A549 (cell line): ENCODE measurements at regions not wholly inside any gene's neighbourhood (a gene's known extent, or its start where the extent isn't known, plus 50 kb on each side); places are given as distances from the start of the nearest gene placed in this dataset.

ENCODE experiments used
- CEBPB ChIP-seq, 2 experiments: fragments of >200 bp in 1 of 2; sonication (Bioruptor Twin) in 1 of 2; formaldehyde crosslinking in 1 of 2; IDR thresholded peaks; 2 replicates each; pipeline ENCODE4 v1.6.1; 2012 to 2016
- EP300 ChIP-seq, 2 experiments: fragments of >200 bp; sonication (Bioruptor Twin); formaldehyde crosslinking; IDR thresholded peaks; 2 replicates in 1 of 2; 3 replicates in 1 of 2; pipeline ENCODE4 v1.6.1; 2016 to 2017
- POLR2A ChIP-seq: IDR thresholded peaks from 2 replicates; pipeline ENCODE4 v1.6.1; 2012; ENCODE audit warnings: mild to moderate bottlenecking, low read length
- RAD21 ChIP-seq, 2 experiments: fragments of >200 bp in 1 of 2; sonication (Bioruptor Twin) in 1 of 2; formaldehyde crosslinking in 1 of 2; IDR thresholded peaks in 1 of 2; conservative IDR thresholded peaks in 1 of 2; 2 replicates in 1 of 2; 3 replicates in 1 of 2; pipeline ENCODE4 v1.6.1; 2012 to 2018; ENCODE audit warnings: inconsistent platforms in 1 of 2
- RFX5 ChIP-seq: fragments of 450-650 bp; IDR thresholded peaks from 2 replicates; pipeline ENCODE4 v1.7.1; 2014; ENCODE audit warnings: antibody characterized with exemption, mild to moderate bottlenecking, moderate library complexity
- ZNF302 ChIP-seq: fragments of 250-450 bp; sonication (Bioruptor Pico); IDR thresholded peaks from 2 replicates; pipeline ENCODE4 v1.9.0; 2021; ENCODE audit warnings: inconsistent platforms, mild to moderate bottlenecking, moderate library complexity
- TF ChIP-seq, protein P1 (sequence below): fragments of >200 bp; sonication (Bioruptor Twin); formaldehyde crosslinking; IDR thresholded peaks from 3 replicates; pipeline ENCODE4 v1.5.1; 2016
- TF ChIP-seq, protein P2 (sequence below): fragments of 250-450 bp; sonication (Bioruptor Pico); IDR thresholded peaks from 2 replicates; pipeline ENCODE4 v1.5.0; 2021; ENCODE audit warnings: mild to moderate bottlenecking, moderate library complexity, borderline replicate concordance

DNA sequence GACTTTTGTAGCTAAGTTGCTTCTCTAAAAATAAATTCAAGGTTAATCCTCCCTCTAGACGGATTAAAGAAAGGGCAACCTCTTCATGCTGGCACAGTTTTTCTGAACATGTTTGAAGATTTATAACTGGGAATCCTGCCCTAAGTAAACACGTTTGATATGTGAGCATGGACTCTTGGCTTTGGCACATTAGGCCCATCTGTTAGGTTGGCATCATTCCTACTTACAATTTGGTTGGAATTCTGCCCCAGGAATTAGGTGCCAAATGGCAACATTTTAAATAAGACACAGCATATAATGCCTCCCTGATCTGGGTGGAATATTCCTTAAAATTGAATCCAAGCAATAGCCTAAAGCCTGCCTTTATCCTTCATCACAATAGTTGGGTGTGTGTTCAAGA is 372.3 kb upstream of the CDH18 start:
- TF ChIP-seq CEBPB (IDR thresholded peaks at IDR 0.05) (no peak), EP300 (IDR thresholded peaks at IDR 0.05) (no peak), POLR2A (no peak), RAD21 (conservative IDR thresholded peaks at IDR 0.05 in 1 of 2, IDR thresholded peaks at IDR 0.05 in 1 of 2) (no peak), ZNF302 (CRISPR knock-in tag) (no peak), RFX5 (no peak)
- TF ChIP-seq, protein P1, sequence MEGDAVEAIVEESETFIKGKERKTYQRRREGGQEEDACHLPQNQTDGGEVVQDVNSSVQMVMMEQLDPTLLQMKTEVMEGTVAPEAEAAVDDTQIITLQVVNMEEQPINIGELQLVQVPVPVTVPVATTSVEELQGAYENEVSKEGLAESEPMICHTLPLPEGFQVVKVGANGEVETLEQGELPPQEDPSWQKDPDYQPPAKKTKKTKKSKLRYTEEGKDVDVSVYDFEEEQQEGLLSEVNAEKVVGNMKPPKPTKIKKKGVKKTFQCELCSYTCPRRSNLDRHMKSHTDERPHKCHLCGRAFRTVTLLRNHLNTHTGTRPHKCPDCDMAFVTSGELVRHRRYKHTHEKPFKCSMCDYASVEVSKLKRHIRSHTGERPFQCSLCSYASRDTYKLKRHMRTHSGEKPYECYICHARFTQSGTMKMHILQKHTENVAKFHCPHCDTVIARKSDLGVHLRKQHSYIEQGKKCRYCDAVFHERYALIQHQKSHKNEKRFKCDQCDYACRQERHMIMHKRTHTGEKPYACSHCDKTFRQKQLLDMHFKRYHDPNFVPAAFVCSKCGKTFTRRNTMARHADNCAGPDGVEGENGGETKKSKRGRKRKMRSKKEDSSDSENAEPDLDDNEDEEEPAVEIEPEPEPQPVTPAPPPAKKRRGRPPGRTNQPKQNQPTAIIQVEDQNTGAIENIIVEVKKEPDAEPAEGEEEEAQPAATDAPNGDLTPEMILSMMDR, result no peak
- TF ChIP-seq, protein P2, sequence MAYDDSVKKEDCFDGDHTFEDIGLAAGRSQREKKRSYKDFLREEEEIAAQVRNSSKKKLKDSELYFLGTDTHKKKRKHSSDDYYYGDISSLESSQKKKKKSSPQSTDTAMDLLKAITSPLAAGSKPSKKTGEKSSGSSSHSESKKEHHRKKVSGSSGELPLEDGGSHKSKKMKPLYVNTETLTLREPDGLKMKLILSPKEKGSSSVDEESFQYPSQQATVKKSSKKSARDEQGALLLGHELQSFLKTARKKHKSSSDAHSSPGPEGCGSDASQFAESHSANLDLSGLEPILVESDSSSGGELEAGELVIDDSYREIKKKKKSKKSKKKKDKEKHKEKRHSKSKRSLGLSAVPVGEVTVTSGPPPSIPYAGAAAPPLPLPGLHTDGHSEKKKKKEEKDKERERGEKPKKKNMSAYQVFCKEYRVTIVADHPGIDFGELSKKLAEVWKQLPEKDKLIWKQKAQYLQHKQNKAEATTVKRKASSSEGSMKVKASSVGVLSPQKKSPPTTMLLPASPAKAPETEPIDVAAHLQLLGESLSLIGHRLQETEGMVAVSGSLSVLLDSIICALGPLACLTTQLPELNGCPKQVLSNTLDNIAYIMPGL, result no peak
